Body of pancreas (tissue), 4 donors: ENCODE measurements at regions not wholly inside any gene's neighbourhood (a gene's known extent, or its start where the extent isn't known, plus 50 kb on each side); places are given as distances from the start of the nearest gene placed in this dataset.

Source experiments
- ATAC-seq: fragments of 150-250 bp; one replicate; pipeline ENCODE4 v1.9.1; 2016
- DNase-seq, 4 donors: peaks; one replicate each; pipeline ENCODE4 v3.0.0-alpha.2; 2019
- H3K27ac ChIP-seq, 4 donors: fragments of 200-600 bp; sonication (generic); 1 replicate in 3 of 4; 2 replicates in 1 of 4; pipeline versions ENCODE4 v1.5.1 to v1.6.1; 2016 to 2019; ENCODE audit warnings: mild to moderate bottlenecking in 1 of 4, mixed read lengths in 1 of 4, moderate library complexity in 1 of 4
- H3K27me3 ChIP-seq, 2 donors: fragments of 200-600 bp; sonication (generic); one replicate each; pipeline ENCODE4 v1.6.0; 2016; ENCODE audit warnings: mild to moderate bottlenecking in 1 of 2
- H3K36me3 ChIP-seq, 2 donors: fragments of 200-600 bp; sonication (generic); replicated peaks in 1 of 2; 2 replicates each; pipeline ENCODE4 v1.5.1; 2016; ENCODE audit warnings: low read depth in 2 of 2; ENCODE audit not compliant: insufficient read depth in 1 of 2
- H3K4me1 ChIP-seq: fragments of 200-600 bp; sonication (generic); one replicate; pipeline ENCODE4 v1.6.0; 2016
- H3K4me3 ChIP-seq, 2 donors: fragments of 200-600 bp; sonication (generic); 1 replicate in 1 of 2; 2 replicates in 1 of 2; pipeline ENCODE4 v1.5.1; 2016 to 2019
- H3K9me3 ChIP-seq, 3 donors: fragments of 200-600 bp; sonication (generic); 1 replicate in 2 of 3; 2 replicates in 1 of 3; pipeline ENCODE4 v1.5.1; 2016
- CTCF ChIP-seq, 7 experiments: fragments of 450-650 bp in 4 of 7; fragments of 200-600 bp in 3 of 7; sonication (generic) in 3 of 7; IDR thresholded peaks; one replicate each; pipeline ENCODE4 v1.5.1; 2016 to 2019; ENCODE audit warnings: antibody characterized with exemption in 7 of 7
- POLR2A ChIP-seq, 3 donors: fragments of 450-650 bp; IDR thresholded peaks; one replicate each; pipeline ENCODE4 v1.6.1; 2016; ENCODE audit warnings: antibody characterized with exemption in 3 of 3, mild to moderate bottlenecking in 2 of 3
- WGBS, 2 donors: methylation state at CpG; one replicate each; pipeline ENCODE4 v1.1.5; 2017; 5-methylcytosine and 5-hydroxymethylcytosine counted together
- intact Hi-C: fragments of 100-400 bp; cut with DNase I; formaldehyde crosslinking; loops from one replicate; pipeline ENCODE4 v1.15.1; 2023

DNA sequence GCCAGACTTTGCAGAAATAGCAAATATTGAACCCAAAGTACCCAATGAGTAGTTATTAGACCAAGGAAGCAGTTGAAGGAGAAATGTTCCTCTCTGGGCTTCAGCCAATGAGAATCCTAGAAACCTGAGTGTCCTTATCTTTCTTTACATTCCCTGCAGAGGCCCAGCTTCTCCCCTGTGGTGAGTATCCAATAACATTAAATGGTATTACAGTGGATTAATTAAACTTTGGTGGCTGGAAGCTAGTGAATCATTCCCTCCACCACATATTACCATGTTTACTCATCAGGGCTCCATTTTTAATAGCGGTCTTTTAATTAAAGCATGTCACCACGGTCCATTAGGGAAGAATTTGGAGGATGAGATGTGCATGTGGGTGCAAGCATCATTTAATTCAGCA lies 74.0 kb downstream of the UNC5CL start:
- no peaks in the 10 kb centered on the region for H3K27me3 ChIP-seq
- H3K4me1 ChIP-seq, result no peaks in the 10 kb centered on the region
- intact Hi-C loops, result no loop called here
- ATAC-seq (no peak), DNase-seq (no peak)
- no peaks in the 10 kb centered on the region for H3K36me3 ChIP-seq
- no peak overlapping the region for H3K4me3 ChIP-seq
- H3K9me3 ChIP-seq, result no peaks in the 10 kb centered on the region
- WGBS, 2 donors, result 92 to 98% methylated on average over 2 of the region's 2 CpGs
- TF ChIP-seq CTCF (IDR thresholded peaks at IDR 0.05), result no peak
- no peak for TF ChIP-seq POLR2A (IDR thresholded peaks at IDR 0.05)
- H3K27ac ChIP-seq, result no peak overlapping the region

- no peak for TF ChIP-seq CTCF (IDR thresholded peaks at IDR 0.05)
- DNase-seq (no peak), ATAC-seq (no peak)
- no peaks in the 10 kb centered on the region for H3K36me3 ChIP-seq
- H3K9me3 ChIP-seq, result no peaks in the 10 kb centered on the region
- H3K4me3 ChIP-seq, result no peak overlapping the region
- peaks cover 8% of the 10 kb centered on the region for H3K4me1 ChIP-seq
- intact Hi-C loops, result no loop called here
- no peaks in the 10 kb centered on the region for H3K27me3 ChIP-seq
- WGBS, 2 donors, result 82 to 90% methylated on average over 3 of the region's 3 CpGs
- no peak overlapping the region for H3K27ac ChIP-seq
Measured at GRCh38 chr6:40963019-40963418, 76.0 kb downstream of the UNC5CL start.

DNA sequence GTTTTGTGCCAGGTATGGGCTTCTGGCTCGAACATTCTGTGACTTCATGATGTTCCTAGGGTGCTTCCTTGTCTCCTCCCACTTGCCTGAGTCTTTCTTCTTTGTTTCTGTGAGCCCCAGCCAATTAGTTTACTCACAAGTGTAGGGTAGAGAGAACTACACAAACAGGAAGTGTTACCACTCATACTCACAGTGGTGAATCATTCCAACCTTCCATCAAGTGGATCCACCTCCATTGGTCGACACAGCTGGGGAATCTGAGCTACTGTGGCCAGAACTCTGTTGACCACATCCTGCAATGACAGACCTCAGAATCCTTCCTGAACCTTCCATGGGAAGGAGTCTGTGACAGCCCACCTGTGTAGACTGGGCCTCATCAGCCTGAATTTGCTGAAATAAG lies 76.8 kb downstream of the UNC5CL start:
- intact Hi-C loops, result no loop called here
- Histone ChIP-seq H3K4me3 (no peak overlapping the region), H3K36me3 (no peaks in the 10 kb centered on the region), H3K4me1 (peaks cover 15% of the 10 kb centered on the region), H3K9me3 (no peaks in the 10 kb centered on the region), H3K27ac (no peak overlapping the region), H3K27me3 (no peaks in the 10 kb centered on the region)
- no peak for TF ChIP-seq POLR2A (IDR thresholded peaks at IDR 0.05)
- TF ChIP-seq CTCF (IDR thresholded peaks at IDR 0.05), result no peak
- WGBS, 2 donors, result 69 to 73% methylated on average over 2 of the region's 2 CpGs
- DNase-seq (no peak), ATAC-seq (no peak)

DNA sequence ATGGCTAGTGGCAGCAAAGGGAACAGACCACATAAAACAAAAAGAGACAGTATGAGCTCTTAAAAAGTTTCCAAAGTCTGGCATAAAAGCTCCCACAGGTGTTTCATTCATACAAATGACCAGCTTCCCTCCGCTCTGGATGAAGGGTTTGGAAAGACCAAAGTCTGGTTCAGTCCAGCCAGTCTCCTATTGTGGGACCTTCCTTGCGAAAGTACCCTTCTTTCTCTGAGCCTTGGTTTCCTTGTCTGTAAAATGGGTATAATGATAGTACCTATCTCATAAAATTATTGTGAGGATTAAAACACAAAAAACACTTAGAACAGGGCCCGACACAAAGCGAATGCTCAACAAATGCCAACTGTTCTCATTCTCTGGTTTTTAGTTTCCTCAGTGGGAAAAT lies 77.2 kb downstream of the UNC5CL start:
- TF ChIP-seq POLR2A (IDR thresholded peaks at IDR 0.05) (no peak), CTCF (IDR thresholded peaks at IDR 0.05) (no peak)
- no peaks in the 10 kb centered on the region for H3K36me3 ChIP-seq
- intact Hi-C loops, result no loop called here
- peaks cover 15% of the 10 kb centered on the region for H3K4me1 ChIP-seq
- no peak overlapping the region for H3K4me3 ChIP-seq
- ATAC-seq, result no peak
- no peaks in the 10 kb centered on the region for H3K9me3 ChIP-seq
- no peak overlapping the region for H3K27ac ChIP-seq
- DNase-seq, result no peak
- no peaks in the 10 kb centered on the region for H3K27me3 ChIP-seq
- 95 to 96% methylated on average over 4 of the region's 4 CpGs for WGBS, 2 donors

- Histone ChIP-seq H3K4me1 (peaks cover 15% of the 10 kb centered on the region), H3K4me3 (no peak overlapping the region), H3K27me3 (no peaks in the 10 kb centered on the region), H3K9me3 (no peaks in the 10 kb centered on the region), H3K27ac (no peak overlapping the region), H3K36me3 (no peaks in the 10 kb centered on the region)
- intact Hi-C loops, result no loop called here
- ATAC-seq, result no peak
- no peak for TF ChIP-seq POLR2A (IDR thresholded peaks at IDR 0.05)
- no peak for TF ChIP-seq CTCF (IDR thresholded peaks at IDR 0.05)
- WGBS, 2 donors, result 85 to 86% methylated on average over 13 to 14 of the region's 14 CpGs
- no peak for DNase-seq
Measured at GRCh38 chr6:40960742-40961430, 78.1 kb downstream of the UNC5CL start.
